ENCODE measurements at regions not wholly inside any gene's neighbourhood (a gene's known extent, or its start where the extent isn't known, plus 50 kb on each side); places are given as distances from the start of the nearest gene placed in this dataset.

DNA sequence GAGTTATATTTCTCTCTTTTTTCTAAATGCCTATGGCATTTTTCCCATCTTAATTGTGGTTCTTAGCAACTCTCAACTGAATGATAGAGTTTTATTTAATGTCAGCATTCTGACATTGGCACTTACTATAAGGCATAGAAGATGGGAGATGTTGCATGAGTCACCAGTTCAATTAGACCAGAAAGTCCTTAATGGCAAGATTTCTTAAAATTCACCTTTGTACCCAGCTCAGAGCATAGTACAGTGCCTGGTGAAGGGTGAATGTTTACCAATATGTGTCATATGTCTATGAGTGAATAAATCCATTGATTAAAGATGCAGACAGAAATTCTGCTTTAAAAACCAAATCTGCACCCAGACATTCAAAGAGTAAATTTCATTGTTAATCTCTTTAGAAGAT is 526.9 kb downstream of the EFNB2 start:
- DNase-seq, result no peak

- no peak for DNase-seq
Observed at GRCh38 chr13:106007156-106007555, 528.3 kb downstream of the EFNB2 start.

GRCh38 chr13:106003651-106004050 is 531.8 kb downstream of the EFNB2 start:
- DNase-seq, result no peak

DNA sequence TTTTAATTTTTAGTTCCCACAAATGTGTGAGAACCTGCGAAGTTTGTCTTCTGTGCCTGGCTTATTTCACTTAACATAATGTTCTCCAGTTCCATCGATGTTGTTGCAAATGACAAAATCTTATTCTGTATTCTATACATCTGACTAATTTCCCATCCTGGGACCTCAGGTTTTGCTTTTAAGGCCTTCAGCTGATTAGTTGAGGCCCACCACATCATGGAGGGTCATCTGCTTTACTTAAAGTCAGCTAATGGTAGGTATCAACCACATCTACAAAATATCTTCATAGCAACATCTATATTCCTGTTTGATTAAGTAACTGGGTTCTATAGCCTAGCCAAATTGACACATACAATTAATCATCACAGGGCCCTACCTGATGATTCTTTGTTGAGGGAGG is 534.0 kb downstream of the EFNB2 start:
- DNase-seq, result no peak

DNA sequence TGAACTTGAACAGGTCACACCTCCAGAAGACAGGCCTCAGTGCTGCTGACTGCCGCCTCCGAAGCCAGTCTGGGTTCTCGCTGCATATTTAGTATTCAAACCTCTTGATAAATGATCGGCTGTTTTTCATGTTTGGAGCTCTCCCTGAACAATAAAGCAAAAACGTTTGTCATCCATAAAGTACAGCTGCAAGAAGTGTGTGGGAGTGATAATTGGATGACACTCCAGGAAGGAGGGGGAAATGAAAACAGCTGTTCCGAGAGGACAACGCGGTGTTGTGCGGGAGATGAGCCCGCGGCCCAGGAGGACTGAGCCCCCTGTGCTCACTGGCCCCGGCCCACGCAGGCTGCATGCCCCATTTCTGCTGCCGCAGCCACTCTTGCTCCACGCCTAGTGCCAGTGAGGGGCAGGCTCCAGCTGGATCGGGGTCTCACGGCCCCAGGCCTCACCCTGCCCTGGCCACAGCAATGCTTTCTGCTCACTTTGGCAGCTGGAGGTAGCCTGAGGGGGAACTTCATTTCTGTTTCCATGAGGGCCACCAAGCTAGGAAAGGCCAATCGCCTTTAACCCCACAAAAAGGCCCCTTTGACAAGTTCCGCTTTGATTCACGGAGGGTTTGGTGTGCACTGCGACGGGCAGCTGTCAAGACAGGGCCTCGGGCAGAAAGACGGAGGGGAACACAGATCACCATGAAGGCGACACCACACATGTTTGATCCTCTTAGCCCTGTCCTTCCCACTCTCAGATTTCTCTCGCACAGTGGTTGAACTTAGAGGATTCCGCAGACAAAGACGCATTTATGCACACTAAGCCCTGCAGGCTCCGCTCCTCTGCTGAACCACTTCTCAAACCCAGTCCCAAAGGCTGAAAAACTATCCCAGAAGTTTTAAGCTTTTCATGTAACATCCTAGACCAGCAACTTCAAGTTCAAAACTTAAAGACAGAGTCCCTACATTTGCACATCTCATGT is 537.6 kb downstream of the EFNB2 start:
- no peak for DNase-seq

GRCh38 chr13:105996391-105997025 is 539.0 kb downstream of the EFNB2 start:
- DNase-seq, result no peak

GRCh38 chr13:105994340-105994739 is 541.1 kb downstream of the EFNB2 start:
- DNase-seq, result no peak

GRCh38 chr13:105991622-105992277 is 543.7 kb downstream of the EFNB2 start:
- no peak for DNase-seq

- no peak for DNase-seq
Observed at GRCh38 chr13:105991131-105991530, 544.3 kb downstream of the EFNB2 start.

GRCh38 chr13:105990256-105990958 is 545.1 kb downstream of the EFNB2 start:
- DNase-seq, result no peak

- DNase-seq, result no peak
Observed at GRCh38 chr13:105984646-105985045, 550.8 kb downstream of the EFNB2 start.

- no peak for DNase-seq
Observed at GRCh38 chr13:105984236-105984635, 551.2 kb downstream of the EFNB2 start.

GRCh38 chr13:105982219-105982930 is 553.1 kb downstream of the EFNB2 start:
- DNase-seq, result no peak

DNA sequence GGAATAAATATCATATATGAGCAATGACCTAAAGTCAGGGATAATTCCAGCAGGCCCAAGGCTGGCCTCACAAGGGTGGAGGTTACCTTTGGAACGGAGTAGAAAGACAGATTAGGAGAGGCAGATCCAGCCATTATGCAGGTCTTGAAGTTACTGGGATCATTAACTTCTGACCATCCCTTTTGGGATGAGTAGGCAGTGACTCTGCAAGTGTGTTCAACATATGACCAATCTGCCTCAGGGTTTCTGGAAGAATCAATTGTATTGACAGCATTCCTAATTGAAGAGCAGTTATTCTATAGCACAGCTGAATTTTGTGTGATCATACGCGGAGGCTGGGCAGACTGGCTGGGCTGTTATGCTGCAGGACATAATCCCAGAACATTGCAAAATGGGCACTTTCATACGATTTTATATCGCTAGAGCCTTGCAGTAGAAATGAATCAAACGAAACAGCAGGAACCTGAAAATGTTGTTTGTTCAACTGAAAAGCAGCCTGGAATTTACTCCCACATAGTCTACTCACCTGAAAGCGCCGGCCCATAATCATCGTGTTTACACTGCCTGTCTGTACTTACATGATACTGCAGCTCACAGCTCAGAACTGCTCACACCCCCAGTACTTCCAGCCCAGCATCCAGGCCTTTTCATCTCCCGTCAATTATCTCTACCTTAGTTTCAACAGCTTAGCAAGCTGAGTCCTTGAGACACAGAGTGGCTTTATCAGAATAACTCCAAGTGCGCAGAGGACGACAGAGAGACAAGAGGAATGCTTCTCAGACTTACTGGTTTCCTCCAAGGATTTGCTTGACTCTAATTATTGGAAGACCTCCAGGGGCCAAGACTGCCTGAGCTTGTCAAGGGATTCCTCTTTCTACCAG is 556.1 kb downstream of the EFNB2 start:
- DNase-seq, result no peak

GRCh38 chr13:105974380-105974779 is 561.1 kb downstream of the EFNB2 start:
- no peak for DNase-seq

- no peak for DNase-seq
Observed at GRCh38 chr13:105972811-105973590, 562.5 kb downstream of the EFNB2 start.

GRCh38 chr13:105972306-105972721 is 563.1 kb downstream of the EFNB2 start:
- DNase-seq, result no peak

DNA sequence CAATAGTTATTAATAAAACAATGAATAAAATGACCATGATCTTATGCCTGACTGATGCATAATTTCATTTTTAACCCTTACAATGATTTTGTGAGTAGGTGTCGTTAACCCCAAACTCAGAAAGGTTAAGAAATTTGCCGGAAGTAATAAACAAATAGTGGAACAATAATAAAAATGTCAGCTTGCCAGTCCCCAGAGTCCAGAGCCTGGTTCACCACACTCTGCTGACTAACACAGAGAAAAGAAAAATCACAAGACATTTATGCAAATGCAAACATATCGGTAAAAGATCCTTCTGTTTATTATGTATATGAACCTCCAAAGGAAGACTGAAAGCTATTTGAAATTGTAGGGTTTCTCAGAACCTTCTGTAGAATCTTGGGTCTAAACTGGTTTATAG is 563.7 kb downstream of the EFNB2 start:
- DNase-seq, result no peak

GRCh38 chr13:105971312-105971711 is 564.1 kb downstream of the EFNB2 start:
- no peak for DNase-seq

GRCh38 chr13:105969761-105970160 is 565.7 kb downstream of the EFNB2 start:
- DNase-seq, result no peak
